GM12878 (cell line): ENCODE measurements at regions not wholly inside any gene's neighbourhood (a gene's known extent, or its start where the extent isn't known, plus 50 kb on each side); places are given as distances from the start of the nearest gene placed in this dataset.

Source experiments
- ATAC-seq: fragments of 200-7000 bp; cut with Tn5 transposase; 3 replicates; pipeline ENCODE4 v1.9.1; 2020; ENCODE audit warnings: mild to moderate bottlenecking, moderate library complexity
- BruUV-seq: library from RNA; stranded (reverse); fragments of 400-500 nt; replicated peaks from 2 replicates; lab custom pipeline; 2021; lab: Mats Ljungman, UMichigan
- CTCF ChIA-PET: fragments of 300-600 bp; sonication (Branson Sonifier 250); formaldehyde crosslinking; extraction: SDS; loops from one replicate; lab custom pipeline; 2021; ENCODE audit warnings: inconsistent platforms; lab: Yijun Ruan, JAX
- POLR2A ChIA-PET: fragments of 350-600 bp; formaldehyde crosslinking; extraction: SDS; loops from one replicate; lab custom pipeline; 2021; ENCODE audit warnings: inconsistent platforms; lab: Charles Lee
- RAD21 ChIA-PET: fragments of 300-600 bp; sonication (Branson Sonifier 250); formaldehyde crosslinking; loops from one replicate; lab custom pipeline; 2023; ENCODE audit warnings: antibody characterized with exemption; ENCODE audit not compliant: unreplicated experiment; lab: Charles Lee
- SMC1A ChIA-PET: fragments of 300-600 bp; sonication (Branson Sonifier 250); formaldehyde crosslinking; loops from one replicate; lab custom pipeline; 2023; ENCODE audit not compliant: unreplicated experiment, uncharacterized antibody; lab: Charles Lee
- DNase-seq: peaks from one replicate; pipeline ENCODE4 v3.0.0-alpha.2; 2011; ENCODE audit warnings: low read depth, low spot score
- FAIRE-seq: peaks from 3 replicates; lab custom pipeline; 2011; peaks lifted over from hg19 to GRCh38; lab: Jason Lieb, UNC
- H2AFZ ChIP-seq: 2 replicates; pipeline ENCODE4 v1.6.0; 2011; ENCODE audit warnings: low read depth, low read length, control low read depth; ENCODE audit not compliant: control insufficient read depth
- H3K27ac ChIP-seq: 2 replicates; pipeline ENCODE4 v1.5.1; 2011; ENCODE audit warnings: control low read depth; ENCODE audit not compliant: control insufficient read depth, insufficient read depth
- H3K27me3 ChIP-seq, 2 experiments: replicated peaks in 1 of 2; 2 replicates each; pipeline versions ENCODE4 v1.6.0 to v1.6.1; 2011; ENCODE audit warnings: low read length in 1 of 2; ENCODE audit not compliant: control insufficient read depth in 2 of 2, insufficient read depth in 2 of 2
- H3K36me3 ChIP-seq, 2 experiments: 2 replicates each; pipeline ENCODE4 v1.5.1; 2011; ENCODE audit warnings: low read length in 1 of 2; ENCODE audit not compliant: control insufficient read depth in 2 of 2, insufficient read depth in 2 of 2
- H3K4me1 ChIP-seq: 2 replicates; pipeline ENCODE4 v1.6.1; 2011; ENCODE audit warnings: mild to moderate bottlenecking, low read length, moderate library complexity, mixed read lengths; ENCODE audit not compliant: control insufficient read depth, insufficient read depth
- H3K4me2 ChIP-seq: 2 replicates; pipeline ENCODE4 v1.6.0; 2011; ENCODE audit warnings: control low read depth; ENCODE audit not compliant: control insufficient read depth, insufficient read depth
- H3K4me3 ChIP-seq: fragments of 200-600 bp; sonication (generic); 2 replicates; pipeline ENCODE4 v1.5.1; 2016
- H3K79me2 ChIP-seq: 2 replicates; pipeline ENCODE4 v1.6.0; 2011; ENCODE audit warnings: low read length; ENCODE audit not compliant: control insufficient read depth, insufficient read depth
- H3K9ac ChIP-seq: 2 replicates; pipeline ENCODE4 v1.8.0; 2011; ENCODE audit warnings: low read length, control low read depth, mixed read lengths; ENCODE audit not compliant: control insufficient read depth, insufficient read depth
- H3K9me3 ChIP-seq: replicated peaks from 3 replicates; pipeline ENCODE4 v1.5.1; 2011; ENCODE audit warnings: mild to moderate bottlenecking, low read length; ENCODE audit not compliant: control insufficient read depth, insufficient read depth
- H4K20me1 ChIP-seq: 2 replicates; pipeline ENCODE4 v1.6.0; 2011; ENCODE audit not compliant: control insufficient read depth, insufficient read depth
- BHLHE40 ChIP-seq, 2 experiments: fragments of 450-650 bp in 1 of 2; IDR thresholded peaks; 2 replicates each; pipeline ENCODE4 v1.6.1; 2011 to 2017; ENCODE audit warnings: low read depth in 2 of 2, borderline replicate concordance in 1 of 2, improper control_type of control experiment in 1 of 2, low read length in 1 of 2, mild to moderate bottlenecking in 1 of 2
- BMI1 ChIP-seq: fragments of 450-650 bp; IDR thresholded peaks from 2 replicates; pipeline ENCODE4 v1.6.1; 2016; ENCODE audit warnings: mild to moderate bottlenecking, moderate library complexity, borderline replicate concordance
- DPF2 ChIP-seq: fragments of 450-650 bp; IDR thresholded peaks from 2 replicates; pipeline ENCODE4 v1.6.1; 2017; ENCODE audit warnings: mild to moderate bottlenecking
- ETV6 ChIP-seq, 2 experiments: fragments of 450-650 bp in 1 of 2; IDR thresholded peaks in 1 of 2; conservative IDR thresholded peaks in 1 of 2; 2 replicates each; pipeline ENCODE4 v1.6.1; 2014; ENCODE audit warnings: antibody characterized with exemption in 1 of 2, borderline replicate concordance in 1 of 2, low read depth in 1 of 2, mild to moderate bottlenecking in 1 of 2, moderate library complexity in 1 of 2
- FOXK2 ChIP-seq: fragments of 450-650 bp; IDR thresholded peaks from 2 replicates; pipeline ENCODE4 v1.6.1; 2017; ENCODE audit warnings: mild to moderate bottlenecking, moderate library complexity
- HCFC1 ChIP-seq: fragments of 150-350 bp; IDR thresholded peaks from 2 replicates; pipeline ENCODE4 v1.6.1; 2014; ENCODE audit warnings: low read length
- IRF3 ChIP-seq: fragments of 450-650 bp; IDR thresholded peaks from 2 replicates; pipeline ENCODE4 v1.6.1; 2014; ENCODE audit warnings: mild to moderate bottlenecking
- KAT2A ChIP-seq: conservative IDR thresholded peaks from 2 replicates; pipeline ENCODE4 v1.6.1; 2011; ENCODE audit warnings: low read depth, low read length; ENCODE audit not compliant: control insufficient read depth
- MLLT1 ChIP-seq: fragments of 450-650 bp; IDR thresholded peaks from 2 replicates; pipeline ENCODE4 v1.6.1; 2016; ENCODE audit warnings: mild to moderate bottlenecking
- MXI1 ChIP-seq: fragments of 150-350 bp; IDR thresholded peaks from 2 replicates; pipeline ENCODE4 v1.6.1; 2011; ENCODE audit warnings: low read depth, mild to moderate bottlenecking, inconsistent platforms, low read length, improper control_type of control experiment
- NFIC ChIP-seq: IDR thresholded peaks from 2 replicates; pipeline ENCODE4 v1.6.1; 2012; ENCODE audit warnings: low read depth, mild to moderate bottlenecking, inconsistent platforms, low read length, moderate library complexity
- NFXL1 ChIP-seq: fragments of 450-650 bp; IDR thresholded peaks from 2 replicates; pipeline ENCODE4 v1.6.1; 2017; ENCODE audit warnings: antibody characterized with exemption, mild to moderate bottlenecking, borderline replicate concordance
- RELA ChIP-seq: fragments of 450-650 bp; IDR thresholded peaks from 2 replicates; pipeline ENCODE4 v1.8.0; 2014; ENCODE audit warnings: borderline replicate concordance; ENCODE audit not compliant: partially characterized antibody
- SIX5 ChIP-seq: IDR thresholded peaks from 2 replicates; pipeline ENCODE4 v1.6.1; 2011; ENCODE audit warnings: mild to moderate bottlenecking, low read depth, low read length, moderate library complexity; ENCODE audit not compliant: severe bottlenecking
- SMAD5 ChIP-seq: IDR thresholded peaks from 2 replicates; pipeline ENCODE4 v1.6.1; 2016; ENCODE audit warnings: antibody characterized with exemption, low read depth
- SRF ChIP-seq, 2 experiments: IDR thresholded peaks; 2 replicates each; pipeline ENCODE4 v1.6.1; 2011; ENCODE audit warnings: low read depth in 2 of 2, low read length in 2 of 2, mild to moderate bottlenecking in 1 of 2, moderate library complexity in 1 of 2
- TARDBP ChIP-seq: IDR thresholded peaks from 2 replicates; pipeline ENCODE4 v1.6.1; 2016; ENCODE audit warnings: borderline replicate concordance
- WRNIP1 ChIP-seq: IDR thresholded peaks from 2 replicates; pipeline ENCODE4 v1.6.1; 2011; ENCODE audit warnings: low read depth, low read length, improper control_type of control experiment, borderline replicate concordance
- ZNF24 ChIP-seq: fragments of 450-650 bp; IDR thresholded peaks from 2 replicates; pipeline ENCODE4 v1.6.1; 2017; ENCODE audit warnings: antibody characterized with exemption, mild to moderate bottlenecking
- ZSCAN29 ChIP-seq: fragments of 450-650 bp; IDR thresholded peaks from 2 replicates; pipeline ENCODE4 v1.6.1; 2017; ENCODE audit warnings: mild to moderate bottlenecking, moderate library complexity
- WGBS: methylation state at CpG from one replicate; pipeline ENCODE4 v1.1.6; 2016; ENCODE audit warnings: low lambda C conversion rate; ENCODE audit not compliant: insufficient replicate concordance, insufficient coverage; ENCODE audit errors: missing lambda C conversion rate; 5-methylcytosine and 5-hydroxymethylcytosine counted together
- in situ Hi-C: fragments of 300-500 bp; cut with MboI; formaldehyde crosslinking; loops from 9 replicates; pipeline ENCODE4 v1.14.3; 2018; ENCODE audit warnings: mixed read lengths
- intact Hi-C: fragments of 100-400 bp; cut with micrococcal nuclease; formaldehyde crosslinking; loops from one replicate; pipeline ENCODE4 v1.14.2; 2022; ENCODE audit not compliant: unreplicated experiment

GRCh38 chr5:4335078-4335477, 739.4 kb downstream of the IRX1 start:
- WGBS = 18% methylated on average over 2 of the region's 2 CpGs
- Histone ChIP-seq H4K20me1 (no peaks in the 10 kb centered on the region), H3K9me3 (no peaks in the 10 kb centered on the region; the same call in 2 of the 3 replicates), H3K4me2 (no peak overlapping the region), H3K36me3 (no peaks in the 10 kb centered on the region), H3K27ac (no peak overlapping the region), H3K27me3 (no peaks in the 10 kb centered on the region), H3K4me3 (no peak overlapping the region), H3K4me1 (no peaks in the 10 kb centered on the region), H3K79me2 (no peaks in the 10 kb centered on the region), H2AFZ (no peak overlapping the region), H3K9ac (no peak overlapping the region)
- DNase-seq (no peak), FAIRE-seq (no peak), ATAC-seq (no peak)
- in situ Hi-C loops = no loop called here
- ChIA-PET RAD21 (no interaction called here), POLR2A (no interaction called here), SMC1A (no interaction called here), CTCF (no interaction called here)
- intact Hi-C loops = no loop called here
- TF ChIP-seq BMI1 (no peak), SIX5 (no peak), RELA (no peak), BHLHE40 (IDR thresholded peaks at IDR 0.05; ENCODE audit: borderline replicate concordance in 1 of 2, low read depth in 2 of 2, low read length in 1 of 2) (no peak), MXI1 (no peak), WRNIP1 (no peak), FOXK2 (no peak), ETV6 (conservative IDR thresholded peaks at IDR 0.05 in 1 of 2, IDR thresholded peaks at IDR 0.05 in 1 of 2; ENCODE audit: borderline replicate concordance in 1 of 2, low read depth in 1 of 2) (no peak), ZNF24 (no peak), NFXL1 (no peak), KAT2A (no peak), DPF2 (no peak), MLLT1 (no peak), ZSCAN29 (no peak), IRF3 (no peak), SMAD5 (no peak), HCFC1 (no peak), NFIC (no peak), SRF (IDR thresholded peaks at IDR 0.05; ENCODE audit: low read depth in 2 of 2, low read length in 2 of 2) (no peak), TARDBP (no peak)
- no TSS peak for BruUV-seq
